ENCODE measurements at regions not wholly inside any gene's neighbourhood (a gene's known extent, or its start where the extent isn't known, plus 50 kb on each side); places are given as distances from the start of the nearest gene placed in this dataset.

DNA sequence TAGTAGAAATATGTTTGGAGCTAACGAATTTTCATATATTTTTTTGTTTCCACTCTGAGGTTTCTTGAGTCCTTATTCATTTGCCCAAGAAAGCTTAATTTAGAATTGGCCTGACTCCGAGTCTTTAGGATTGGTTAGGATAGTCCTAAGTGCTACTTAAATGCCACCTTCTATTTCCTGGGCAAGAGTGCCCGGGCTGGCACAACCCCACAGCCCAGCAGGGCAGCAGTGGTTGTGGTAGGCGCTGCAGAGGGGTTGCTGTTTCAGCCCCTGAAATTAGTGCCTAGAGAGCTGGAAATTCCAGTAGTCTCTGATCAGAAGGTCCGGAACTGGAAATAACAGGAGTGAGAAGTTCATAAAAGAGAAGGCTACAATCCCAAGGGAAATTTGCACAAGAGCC is 139.4 kb upstream of the TENT5A start:
- TF ChIP-seq, protein P1, sequence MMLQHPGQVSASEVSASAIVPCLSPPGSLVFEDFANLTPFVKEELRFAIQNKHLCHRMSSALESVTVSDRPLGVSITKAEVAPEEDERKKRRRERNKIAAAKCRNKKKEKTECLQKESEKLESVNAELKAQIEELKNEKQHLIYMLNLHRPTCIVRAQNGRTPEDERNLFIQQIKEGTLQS (CRISPR knock-in tag; conservative IDR thresholded peaks at IDR 0.05) = no peak
- TF ChIP-seq RORB (CRISPR knock-in tag; IDR thresholded peaks at IDR 0.05) = no peak
- no peak for TF ChIP-seq SMAD3 (CRISPR knock-in tag; IDR thresholded peaks at IDR 0.05; ENCODE audit: borderline replicate concordance)
- TF ChIP-seq CREM (CRISPR knock-in tag; IDR thresholded peaks at IDR 0.05) = no peak

All from WTC11 (cell line).